ENCODE measurements at regions not wholly inside any gene's neighbourhood (a gene's known extent, or its start where the extent isn't known, plus 50 kb on each side); places are given as distances from the start of the nearest gene placed in this dataset.

DNA sequence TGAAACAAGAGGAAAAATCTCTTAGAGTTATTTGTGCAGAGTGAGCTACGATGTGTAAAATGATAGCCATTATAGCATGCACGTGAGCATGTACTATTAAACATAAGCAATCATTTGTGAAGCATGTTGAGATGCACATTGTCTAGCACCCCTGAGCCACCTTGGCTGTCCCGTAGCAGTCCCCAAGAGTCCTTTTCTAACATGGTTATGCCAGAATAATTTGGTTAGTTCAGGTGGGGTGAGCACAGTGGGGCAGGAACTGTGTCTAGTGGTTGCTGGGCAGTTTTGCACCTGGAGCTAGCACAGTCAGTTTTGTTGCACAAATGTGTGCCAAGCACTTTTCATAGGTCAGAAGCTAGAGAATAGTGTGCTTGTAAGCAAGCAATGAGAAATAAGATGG lies 809.8 kb downstream of the RNF144A start:
- ChIA-PET POLR2A (no interaction called here), CTCF (no interaction called here)
- H3K4me1 ChIP-seq: no peaks in the 10 kb centered on the region
- FAIRE-seq (no peak), DNase-seq (ENCODE audit: low read depth in 1 of 2, low spot score in 1 of 2) (no peak), ATAC-seq (no peak)
- no peak overlapping the region for H3K4me3 ChIP-seq
- H3K4me2 ChIP-seq: no peak overlapping the region
- TF ChIP-seq RARB (CRISPR knock-in tag; IDR thresholded peaks at IDR 0.05) (no peak), RNF2 (IDR thresholded peaks at IDR 0.05; ENCODE audit: borderline replicate concordance, low read depth) (no peak), KDM5A (IDR thresholded peaks at IDR 0.05) (no peak), POLR2A (IDR thresholded peaks at IDR 0.05; ENCODE audit: low read length) (no peak), HEYL (CRISPR knock-in tag; IDR thresholded peaks at IDR 0.05) (no peak), EP300 (IDR thresholded peaks at IDR 0.05) (no peak), NPAS2 (CRISPR knock-in tag; IDR thresholded peaks at IDR 0.05; ENCODE audit: borderline replicate concordance) (no peak)
- WGBS (ENCODE audit: missing lambda C conversion rate): 45% methylated on average over 3 of the region's 3 CpGs
- no peak overlapping the region for H3K27ac ChIP-seq
- H3K9me3 ChIP-seq: no peaks in the 10 kb centered on the region

DNA sequence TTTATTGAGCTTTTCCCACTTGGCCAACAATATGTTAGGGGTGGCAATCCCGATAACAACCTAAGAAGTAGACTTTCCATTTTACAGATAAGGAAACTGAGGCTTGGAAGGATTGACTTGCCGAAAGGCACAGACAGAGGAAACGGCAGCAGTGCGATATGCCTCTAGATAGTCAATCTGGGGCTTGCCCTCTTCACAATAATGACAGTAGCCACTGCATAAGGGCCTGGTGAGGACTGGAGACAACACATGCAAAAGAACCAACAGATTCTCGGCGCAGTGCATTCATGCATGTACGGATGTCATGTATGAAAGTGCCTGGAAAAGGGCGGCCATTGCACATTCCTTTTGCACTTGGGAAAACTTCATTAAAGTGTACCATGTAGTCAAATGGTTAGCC lies 811.2 kb downstream of the RNF144A start:
- no peak for FAIRE-seq
- no peaks in the 10 kb centered on the region for H3K9me3 ChIP-seq
- ChIA-PET CTCF (interaction anchor here (0.6 kb wide), 1 partner anchor 47 kb away, joined by 3 read pairs; no protein-coding TSS in a partner anchor), POLR2A (no interaction called here)
- no peak overlapping the region for H3K4me2 ChIP-seq
- WGBS (ENCODE audit: missing lambda C conversion rate): 65% methylated on average over 8 of the region's 8 CpGs
- ATAC-seq: no peak
- no peak for DNase-seq (ENCODE audit: low read depth in 1 of 2, low spot score in 1 of 2)
- TF ChIP-seq, protein P1, sequence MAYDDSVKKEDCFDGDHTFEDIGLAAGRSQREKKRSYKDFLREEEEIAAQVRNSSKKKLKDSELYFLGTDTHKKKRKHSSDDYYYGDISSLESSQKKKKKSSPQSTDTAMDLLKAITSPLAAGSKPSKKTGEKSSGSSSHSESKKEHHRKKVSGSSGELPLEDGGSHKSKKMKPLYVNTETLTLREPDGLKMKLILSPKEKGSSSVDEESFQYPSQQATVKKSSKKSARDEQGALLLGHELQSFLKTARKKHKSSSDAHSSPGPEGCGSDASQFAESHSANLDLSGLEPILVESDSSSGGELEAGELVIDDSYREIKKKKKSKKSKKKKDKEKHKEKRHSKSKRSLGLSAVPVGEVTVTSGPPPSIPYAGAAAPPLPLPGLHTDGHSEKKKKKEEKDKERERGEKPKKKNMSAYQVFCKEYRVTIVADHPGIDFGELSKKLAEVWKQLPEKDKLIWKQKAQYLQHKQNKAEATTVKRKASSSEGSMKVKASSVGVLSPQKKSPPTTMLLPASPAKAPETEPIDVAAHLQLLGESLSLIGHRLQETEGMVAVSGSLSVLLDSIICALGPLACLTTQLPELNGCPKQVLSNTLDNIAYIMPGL (CRISPR knock-in tag; IDR thresholded peaks at IDR 0.05; ENCODE audit: borderline replicate concordance): no peak
- TF ChIP-seq FOSL2 (IDR thresholded peaks at IDR 0.05): no peak
- TF ChIP-seq FOSL2 (CRISPR knock-in tag; IDR thresholded peaks at IDR 0.05): no peak
- TF ChIP-seq FOXS1 (CRISPR knock-in tag; IDR thresholded peaks at IDR 0.05): no peak
- TF ChIP-seq, protein P2, sequence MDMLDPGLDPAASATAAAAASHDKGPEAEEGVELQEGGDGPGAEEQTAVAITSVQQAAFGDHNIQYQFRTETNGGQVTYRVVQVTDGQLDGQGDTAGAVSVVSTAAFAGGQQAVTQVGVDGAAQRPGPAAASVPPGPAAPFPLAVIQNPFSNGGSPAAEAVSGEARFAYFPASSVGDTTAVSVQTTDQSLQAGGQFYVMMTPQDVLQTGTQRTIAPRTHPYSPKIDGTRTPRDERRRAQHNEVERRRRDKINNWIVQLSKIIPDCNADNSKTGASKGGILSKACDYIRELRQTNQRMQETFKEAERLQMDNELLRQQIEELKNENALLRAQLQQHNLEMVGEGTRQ (IDR thresholded peaks at IDR 0.05): no peak
- no peak for TF ChIP-seq RNF2 (IDR thresholded peaks at IDR 0.05; ENCODE audit: borderline replicate concordance, low read depth)
- TF ChIP-seq HDAC2 (IDR thresholded peaks at IDR 0.05): no peak
- TF ChIP-seq SREBF2 (IDR thresholded peaks at IDR 0.05): no peak
- TF ChIP-seq POLR2AphosphoS2 (conservative IDR thresholded peaks at IDR 0.05; ENCODE audit: low read length): no peak
- no peak for TF ChIP-seq KDM5A (IDR thresholded peaks at IDR 0.05)
- no peak for TF ChIP-seq ZSCAN20 (CRISPR knock-in tag; IDR thresholded peaks at IDR 0.05)
- TF ChIP-seq, protein P3, sequence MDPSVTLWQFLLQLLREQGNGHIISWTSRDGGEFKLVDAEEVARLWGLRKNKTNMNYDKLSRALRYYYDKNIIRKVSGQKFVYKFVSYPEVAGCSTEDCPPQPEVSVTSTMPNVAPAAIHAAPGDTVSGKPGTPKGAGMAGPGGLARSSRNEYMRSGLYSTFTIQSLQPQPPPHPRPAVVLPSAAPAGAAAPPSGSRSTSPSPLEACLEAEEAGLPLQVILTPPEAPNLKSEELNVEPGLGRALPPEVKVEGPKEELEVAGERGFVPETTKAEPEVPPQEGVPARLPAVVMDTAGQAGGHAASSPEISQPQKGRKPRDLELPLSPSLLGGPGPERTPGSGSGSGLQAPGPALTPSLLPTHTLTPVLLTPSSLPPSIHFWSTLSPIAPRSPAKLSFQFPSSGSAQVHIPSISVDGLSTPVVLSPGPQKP (IDR thresholded peaks at IDR 0.05; ENCODE audit: low read depth, low read length): no peak
- no peak overlapping the region for H3K4me3 ChIP-seq
- no peak overlapping the region for H3K27ac ChIP-seq
- H3K4me1 ChIP-seq: no peaks in the 10 kb centered on the region

DNA sequence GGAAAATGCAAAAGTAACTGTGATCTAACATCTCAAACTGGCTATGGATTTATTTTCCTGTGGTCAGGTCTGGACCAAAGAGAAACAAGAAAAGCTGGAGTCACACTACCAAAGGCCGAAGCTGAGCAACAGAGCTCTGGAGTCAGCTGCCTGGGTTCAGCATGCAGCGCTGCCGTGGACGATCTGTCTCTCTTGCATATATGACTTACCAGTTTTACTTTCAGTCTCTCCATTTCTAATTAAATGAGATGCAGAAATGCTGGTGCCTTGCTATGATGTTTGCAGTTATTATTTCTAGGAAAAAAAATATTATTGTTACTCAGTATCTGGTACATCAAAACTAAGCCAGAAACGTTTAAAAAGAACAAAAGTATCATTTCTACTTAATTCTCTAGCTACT lies 813.2 kb downstream of the RNF144A start:
- Histone ChIP-seq H3K9me3 (no peaks in the 10 kb centered on the region), H3K4me2 (no peak overlapping the region), H3K4me1 (no peaks in the 10 kb centered on the region), H3K4me3 (no peak overlapping the region), H3K27ac (no peak overlapping the region)
- no peak for DNase-seq (ENCODE audit: low read depth in 1 of 2, low spot score in 1 of 2)
- 38% methylated on average over 5 of the region's 5 CpGs for WGBS (ENCODE audit: missing lambda C conversion rate)
- ChIA-PET POLR2A (no interaction called here), CTCF (no interaction called here)
- no peak for ATAC-seq
- TF ChIP-seq CBX2 (IDR thresholded peaks at IDR 0.05; ENCODE audit: borderline replicate concordance, low read depth) (no peak), SREBF2 (IDR thresholded peaks at IDR 0.05) (no peak), EHF (CRISPR knock-in tag; IDR thresholded peaks at IDR 0.05) (no peak), EP300 (IDR thresholded peaks at IDR 0.05) (no peak), POLR2A (IDR thresholded peaks at IDR 0.05; ENCODE audit: low read length) (no peak), KDM1A (IDR thresholded peaks at IDR 0.05; ENCODE audit: low read depth) (no peak), RFX5 (IDR thresholded peaks at IDR 0.05) (no peak), HEYL (CRISPR knock-in tag; IDR thresholded peaks at IDR 0.05) (no peak), ZFP36 (IDR thresholded peaks at IDR 0.05; ENCODE audit: borderline replicate concordance, partially characterized antibody) (no peak)
- TF ChIP-seq, protein P4, sequence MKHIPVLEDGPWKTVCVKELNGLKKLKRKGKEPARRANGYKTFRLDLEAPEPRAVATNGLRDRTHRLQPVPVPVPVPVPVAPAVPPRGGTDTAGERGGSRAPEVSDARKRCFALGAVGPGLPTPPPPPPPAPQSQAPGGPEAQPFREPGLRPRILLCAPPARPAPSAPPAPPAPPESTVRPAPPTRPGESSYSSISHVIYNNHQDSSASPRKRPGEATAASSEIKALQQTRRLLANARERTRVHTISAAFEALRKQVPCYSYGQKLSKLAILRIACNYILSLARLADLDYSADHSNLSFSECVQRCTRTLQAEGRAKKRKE (CRISPR knock-in tag; IDR thresholded peaks at IDR 0.05; ENCODE audit: low read depth): no peak
- TF ChIP-seq, protein P5, sequence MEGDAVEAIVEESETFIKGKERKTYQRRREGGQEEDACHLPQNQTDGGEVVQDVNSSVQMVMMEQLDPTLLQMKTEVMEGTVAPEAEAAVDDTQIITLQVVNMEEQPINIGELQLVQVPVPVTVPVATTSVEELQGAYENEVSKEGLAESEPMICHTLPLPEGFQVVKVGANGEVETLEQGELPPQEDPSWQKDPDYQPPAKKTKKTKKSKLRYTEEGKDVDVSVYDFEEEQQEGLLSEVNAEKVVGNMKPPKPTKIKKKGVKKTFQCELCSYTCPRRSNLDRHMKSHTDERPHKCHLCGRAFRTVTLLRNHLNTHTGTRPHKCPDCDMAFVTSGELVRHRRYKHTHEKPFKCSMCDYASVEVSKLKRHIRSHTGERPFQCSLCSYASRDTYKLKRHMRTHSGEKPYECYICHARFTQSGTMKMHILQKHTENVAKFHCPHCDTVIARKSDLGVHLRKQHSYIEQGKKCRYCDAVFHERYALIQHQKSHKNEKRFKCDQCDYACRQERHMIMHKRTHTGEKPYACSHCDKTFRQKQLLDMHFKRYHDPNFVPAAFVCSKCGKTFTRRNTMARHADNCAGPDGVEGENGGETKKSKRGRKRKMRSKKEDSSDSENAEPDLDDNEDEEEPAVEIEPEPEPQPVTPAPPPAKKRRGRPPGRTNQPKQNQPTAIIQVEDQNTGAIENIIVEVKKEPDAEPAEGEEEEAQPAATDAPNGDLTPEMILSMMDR (IDR thresholded peaks at IDR 0.05): no peak
- no peak for FAIRE-seq
